Neutrophil (primary cell): ENCODE measurements at regions not wholly inside any gene's neighbourhood (a gene's known extent, or its start where the extent isn't known, plus 50 kb on each side); places are given as distances from the start of the nearest gene placed in this dataset.
A peak's percentile ranks its signal among the peaks of the same experiment; 100 is the strongest.

Experiments used
- H3K27ac ChIP-seq: fragments of 200-600 bp; sonication (generic); 2 replicates; pipeline ENCODE4 v1.5.1; 2016; ENCODE audit warnings: mild to moderate bottlenecking, moderate library complexity
- H3K27me3 ChIP-seq: fragments of 200-600 bp; sonication (generic); 2 replicates; pipeline ENCODE4 v1.6.0; 2016; ENCODE audit warnings: mild to moderate bottlenecking
- H3K36me3 ChIP-seq: fragments of 200-600 bp; sonication (generic); 2 replicates; pipeline ENCODE4 v1.5.1; 2017
- H3K4me1 ChIP-seq, 2 experiments: fragments of 200-600 bp in 1 of 2; sonication (generic) in 1 of 2; 1 replicate in 1 of 2; 2 replicates in 1 of 2; pipeline versions ENCODE4 v1.5.1 to v1.6.1; 2013 to 2016; ENCODE audit warnings: low read depth in 1 of 2, low read length in 1 of 2, mild to moderate bottlenecking in 1 of 2, moderate library complexity in 1 of 2; ENCODE audit not compliant: control insufficient read depth in 1 of 2, insufficient read depth in 1 of 2
- H3K4me3 ChIP-seq, 2 experiments: fragments of 200-600 bp in 1 of 2; sonication (generic) in 1 of 2; 1 replicate in 1 of 2; 2 replicates in 1 of 2; pipeline ENCODE4 v1.5.1; 2013 to 2016; ENCODE audit warnings: low read depth in 1 of 2, low read length in 1 of 2, mild to moderate bottlenecking in 1 of 2, moderate library complexity in 1 of 2
- H3K9me3 ChIP-seq: fragments of 200-600 bp; sonication (generic); 2 replicates; pipeline ENCODE4 v1.5.1; 2016
- TF ChIP-seq, protein P1 (sequence below): fragments of 200-600 bp; sonication (generic); IDR thresholded peaks from 2 replicates; pipeline ENCODE4 v1.5.1; 2016; ENCODE audit warnings: antibody characterized with exemption

DNA sequence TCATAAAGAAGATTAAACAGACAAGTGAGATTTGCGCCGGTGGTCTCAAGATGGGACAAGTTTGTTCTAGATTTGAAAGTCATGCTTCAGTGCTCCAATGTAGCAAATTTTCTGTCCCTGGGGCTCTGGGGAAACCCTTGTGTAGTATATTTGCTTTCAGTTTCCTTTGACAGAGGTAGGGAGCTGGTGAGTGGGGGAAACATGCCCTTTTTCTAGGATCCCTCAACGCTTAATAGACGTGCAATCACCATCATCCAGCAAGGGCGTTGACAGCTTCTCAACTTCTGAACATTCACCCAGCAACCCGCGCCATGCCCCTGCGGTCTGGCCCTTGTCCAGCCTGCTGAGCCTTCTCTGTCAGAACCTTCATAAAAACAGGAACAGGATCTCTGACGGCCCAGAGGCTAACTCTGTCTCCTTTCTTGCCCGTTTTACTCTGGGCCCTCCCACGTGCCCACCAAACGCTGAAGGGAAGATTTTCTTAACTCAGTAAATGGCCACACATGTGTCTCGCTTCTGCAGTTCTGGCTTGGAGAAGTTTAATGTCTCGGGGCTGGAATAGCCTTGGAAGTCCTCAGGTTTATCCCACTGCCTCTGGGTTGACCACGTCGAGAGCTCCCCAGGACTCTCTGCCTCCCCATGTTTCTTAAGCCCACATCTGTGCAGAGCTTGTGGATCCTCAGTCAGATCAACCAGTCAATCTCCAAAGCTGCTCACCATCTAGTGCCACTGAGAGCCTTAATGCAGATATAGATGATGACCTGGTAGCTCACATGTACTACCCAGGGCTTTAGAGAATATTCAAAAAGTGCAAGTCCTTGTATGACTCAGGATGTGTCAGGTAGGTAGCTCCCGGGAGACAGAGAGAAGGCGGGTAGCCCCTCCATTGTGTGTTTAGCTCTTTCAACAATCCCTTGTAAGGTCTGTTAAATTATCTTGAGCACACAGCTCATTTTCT is 58.1 kb upstream of the CCND2 start:
- H3K27me3 ChIP-seq, result no peaks in the 10 kb centered on the region
- no peaks in the 10 kb centered on the region for H3K36me3 ChIP-seq
- H3K27ac ChIP-seq, result peak overlapping the region; percentile 87
- TF ChIP-seq, protein P1, sequence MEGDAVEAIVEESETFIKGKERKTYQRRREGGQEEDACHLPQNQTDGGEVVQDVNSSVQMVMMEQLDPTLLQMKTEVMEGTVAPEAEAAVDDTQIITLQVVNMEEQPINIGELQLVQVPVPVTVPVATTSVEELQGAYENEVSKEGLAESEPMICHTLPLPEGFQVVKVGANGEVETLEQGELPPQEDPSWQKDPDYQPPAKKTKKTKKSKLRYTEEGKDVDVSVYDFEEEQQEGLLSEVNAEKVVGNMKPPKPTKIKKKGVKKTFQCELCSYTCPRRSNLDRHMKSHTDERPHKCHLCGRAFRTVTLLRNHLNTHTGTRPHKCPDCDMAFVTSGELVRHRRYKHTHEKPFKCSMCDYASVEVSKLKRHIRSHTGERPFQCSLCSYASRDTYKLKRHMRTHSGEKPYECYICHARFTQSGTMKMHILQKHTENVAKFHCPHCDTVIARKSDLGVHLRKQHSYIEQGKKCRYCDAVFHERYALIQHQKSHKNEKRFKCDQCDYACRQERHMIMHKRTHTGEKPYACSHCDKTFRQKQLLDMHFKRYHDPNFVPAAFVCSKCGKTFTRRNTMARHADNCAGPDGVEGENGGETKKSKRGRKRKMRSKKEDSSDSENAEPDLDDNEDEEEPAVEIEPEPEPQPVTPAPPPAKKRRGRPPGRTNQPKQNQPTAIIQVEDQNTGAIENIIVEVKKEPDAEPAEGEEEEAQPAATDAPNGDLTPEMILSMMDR, result peak; percentile 5
- peaks cover 30 to 47% of the 10 kb centered on the region in 2 experiments for H3K4me1 ChIP-seq
- H3K9me3 ChIP-seq, result no peaks in the 10 kb centered on the region
- peak overlapping the region; percentile 52 to 56 for H3K4me3 ChIP-seq

DNA sequence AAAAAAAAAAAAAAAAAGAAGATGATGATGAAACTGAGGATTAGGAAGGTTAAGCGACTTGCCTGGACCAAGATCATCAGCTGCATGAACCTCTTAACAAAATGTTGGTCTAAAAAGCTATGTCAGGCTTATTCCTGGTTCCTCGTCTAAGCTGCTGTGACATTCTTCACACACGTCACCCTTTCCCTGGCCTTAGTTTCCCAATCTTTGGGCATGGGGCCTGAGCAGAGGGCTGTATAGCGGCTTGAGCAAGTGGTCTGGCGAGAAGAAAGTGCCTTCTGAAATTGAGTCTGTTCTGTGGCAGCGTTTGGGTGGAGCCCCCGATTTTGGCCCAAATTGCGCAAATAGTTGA is 58.7 kb upstream of the CCND2 start:
- H3K36me3 ChIP-seq, result no peaks in the 10 kb centered on the region
- H3K4me3 ChIP-seq, result peak overlapping the region; percentile 52 to 56
- peak overlapping the region; percentile 87 for H3K27ac ChIP-seq
- H3K27me3 ChIP-seq, result no peaks in the 10 kb centered on the region
- TF ChIP-seq, protein P1, result no peak
- H3K4me1 ChIP-seq, result peaks cover 36 to 44% of the 10 kb centered on the region in 2 experiments
- no peaks in the 10 kb centered on the region for H3K9me3 ChIP-seq

DNA sequence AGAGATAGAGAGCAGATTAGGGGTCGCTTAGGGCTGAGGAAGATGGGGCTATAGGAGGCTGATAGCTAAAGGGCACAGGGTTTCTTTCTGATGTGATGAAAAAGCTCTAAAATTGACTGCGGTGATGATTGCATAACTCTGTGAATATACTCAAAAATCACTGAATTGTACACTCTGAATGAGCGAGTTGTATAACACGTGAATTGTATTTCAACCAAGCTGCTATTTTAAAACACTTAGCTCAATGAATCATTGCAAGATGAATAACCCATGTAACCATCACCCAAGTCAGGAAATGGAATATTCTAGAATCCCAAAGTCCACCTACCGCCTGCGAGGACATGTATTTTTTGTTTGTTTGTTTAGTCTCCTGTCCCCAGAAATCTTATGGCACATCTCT is 60.1 kb upstream of the CCND2 start:
- TF ChIP-seq, protein P1, result no peak
- Histone ChIP-seq H3K36me3 (no peaks in the 10 kb centered on the region), H3K4me3 (no peak overlapping the region), H3K4me1 (peaks cover 50 to 58% of the 10 kb centered on the region in 2 experiments), H3K27ac (no peak overlapping the region), H3K27me3 (no peaks in the 10 kb centered on the region), H3K9me3 (no peaks in the 10 kb centered on the region)

DNA sequence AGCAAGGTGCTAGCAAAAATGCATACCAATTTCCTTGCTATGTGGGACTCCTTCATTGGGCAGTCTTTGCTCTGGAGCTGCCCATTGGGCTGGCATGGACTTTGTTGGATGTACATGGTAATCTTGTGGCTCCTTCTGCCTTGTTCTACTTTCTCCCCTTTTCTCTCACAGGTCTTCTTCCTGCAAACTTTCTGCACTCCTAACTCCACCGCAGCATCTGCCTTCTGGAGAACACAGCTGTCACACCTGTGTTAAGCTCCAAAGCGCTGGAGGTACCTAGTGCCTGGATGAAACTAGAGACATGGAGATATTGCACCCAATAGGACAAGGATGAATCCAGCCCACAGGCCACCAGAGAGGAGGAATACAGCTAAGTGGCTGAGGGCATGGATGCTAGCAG is 60.7 kb upstream of the CCND2 start:
- TF ChIP-seq, protein P1, result no peak
- Histone ChIP-seq H3K4me3 (no peak overlapping the region), H3K27ac (no peak overlapping the region), H3K27me3 (no peaks in the 10 kb centered on the region), H3K36me3 (no peaks in the 10 kb centered on the region), H3K9me3 (no peaks in the 10 kb centered on the region), H3K4me1 (peaks cover 55 to 62% of the 10 kb centered on the region in 2 experiments)

DNA sequence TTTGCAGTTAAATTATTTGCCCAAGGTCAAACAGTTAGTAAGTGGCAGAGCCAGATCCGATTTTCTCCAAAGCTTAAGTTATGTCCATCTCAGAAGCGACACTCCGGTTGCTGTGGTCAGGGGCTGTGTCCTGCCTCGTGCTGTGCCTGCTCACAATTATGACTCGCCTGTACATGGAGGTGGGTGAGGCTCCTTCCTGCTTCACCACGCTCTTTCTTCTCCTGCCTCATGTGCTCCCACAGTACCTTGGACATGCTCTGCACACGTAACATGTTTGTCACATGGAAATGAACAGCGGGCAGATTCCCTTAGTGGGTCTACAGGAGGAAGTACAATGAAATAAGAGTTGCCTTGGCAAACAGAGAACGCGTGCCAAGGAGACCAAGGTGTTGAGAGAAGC is 62.2 kb upstream of the CCND2 start:
- no peaks in the 10 kb centered on the region for H3K9me3 ChIP-seq
- TF ChIP-seq, protein P1, result no peak
- H3K4me1 ChIP-seq, result peaks cover 63 to 66% of the 10 kb centered on the region in 2 experiments
- H3K27me3 ChIP-seq, result no peaks in the 10 kb centered on the region
- H3K36me3 ChIP-seq, result no peaks in the 10 kb centered on the region
- no peak overlapping the region for H3K4me3 ChIP-seq
- H3K27ac ChIP-seq, result no peak overlapping the region
